NCI-H510A (cell line): ENCODE measurements at regions not wholly inside any gene's neighbourhood (a gene's known extent, or its start where the extent isn't known, plus 50 kb on each side); places are given as distances from the start of the nearest gene placed in this dataset.

ENCODE experiments used
- DNase-seq: peaks from one replicate; lab custom pipeline; 2025; lab: John Stamatoyannopoulos, UW

DNA sequence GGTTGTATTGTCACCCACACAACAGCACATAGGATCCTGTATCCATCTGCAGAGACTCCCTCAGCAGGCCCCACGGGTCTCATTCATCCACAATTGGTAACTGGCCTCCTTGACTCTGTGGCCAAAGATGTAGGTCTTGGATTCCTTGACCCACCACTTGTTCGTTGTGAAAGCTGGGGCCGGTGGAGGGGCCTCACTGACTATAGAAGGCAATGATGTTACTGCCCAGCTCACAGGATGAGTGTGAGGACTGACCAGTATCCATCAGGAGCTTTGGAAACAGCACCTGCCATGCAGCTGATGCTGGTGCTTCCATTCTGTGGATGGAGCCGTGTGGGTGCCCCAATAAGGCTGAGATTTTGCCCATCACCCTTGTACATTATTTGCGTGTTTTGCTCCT is 615.7 kb downstream of the BRD1 start:
- DNase-seq, result no peak

DNA sequence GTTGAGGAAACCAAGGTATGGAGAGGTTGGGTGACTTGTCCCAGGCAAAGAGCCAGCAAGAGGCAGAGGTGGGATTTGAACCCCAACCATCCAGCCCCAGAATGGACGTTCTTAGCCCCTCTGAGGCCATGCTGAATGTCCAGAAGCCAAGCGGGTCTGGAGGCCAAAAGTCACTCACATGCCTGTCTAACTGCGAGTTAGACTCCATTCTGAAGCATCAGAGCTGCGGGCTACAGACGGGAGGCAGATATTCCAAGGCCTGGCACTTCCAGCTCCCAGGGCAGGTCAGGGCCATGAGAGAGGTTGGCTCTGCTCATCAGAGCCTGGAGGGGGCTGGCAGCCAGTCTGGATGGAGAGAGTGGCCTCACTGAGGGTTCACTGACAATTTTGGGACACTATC is 616.5 kb downstream of the BRD1 start:
- DNase-seq, result no peak

DNA sequence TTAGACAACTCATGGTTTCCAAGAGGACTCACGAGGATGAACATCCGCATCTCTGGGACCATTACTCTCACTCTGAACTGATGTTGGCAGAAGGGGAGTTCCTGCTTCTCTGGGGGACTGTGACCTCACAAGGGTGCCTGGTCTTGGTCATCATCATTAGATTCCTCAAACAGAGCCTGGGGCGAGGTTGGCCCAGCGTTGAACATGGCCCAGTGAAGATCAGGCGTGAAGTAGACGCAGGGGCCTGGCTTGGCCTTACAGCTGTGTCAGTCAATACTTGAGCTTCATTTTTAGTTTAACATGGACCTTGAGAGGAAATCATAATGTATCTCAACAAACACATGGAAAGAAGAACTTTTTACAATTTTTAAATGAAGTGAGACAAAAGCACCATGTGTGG is 617.1 kb downstream of the BRD1 start:
- no peak for DNase-seq

GRCh38 chr22:49209452-49210195 is 618.0 kb downstream of the BRD1 start:
- peak; percentile 79 for DNase-seq

GRCh38 chr22:49208768-49209252 is 618.9 kb downstream of the BRD1 start:
- DNase-seq, result no peak

- no peak for DNase-seq
Observed at GRCh38 chr22:49208004-49208402, 619.7 kb downstream of the BRD1 start.

GRCh38 chr22:49207008-49208003 is 620.4 kb downstream of the BRD1 start:
- DNase-seq, result no peak

DNA sequence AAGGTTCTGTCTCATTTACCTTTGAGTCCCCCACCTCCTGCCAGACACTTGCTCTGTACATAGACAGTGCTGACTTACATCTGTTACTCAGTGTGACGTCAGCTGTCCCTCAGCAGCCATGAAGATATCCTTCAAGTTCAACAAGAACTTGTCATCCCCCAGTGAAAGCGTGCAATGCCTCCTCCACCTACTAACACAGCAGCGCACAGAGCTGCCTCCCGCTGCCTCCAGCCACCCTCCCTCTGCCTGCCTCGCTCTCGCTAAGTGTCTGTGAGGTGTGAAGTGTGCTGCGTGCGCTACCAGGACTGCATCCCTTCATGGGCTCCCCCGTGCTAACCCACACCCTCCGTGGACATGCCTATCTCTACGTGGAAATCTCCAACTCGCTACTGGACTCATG is 621.4 kb downstream of the BRD1 start:
- DNase-seq, result no peak

DNA sequence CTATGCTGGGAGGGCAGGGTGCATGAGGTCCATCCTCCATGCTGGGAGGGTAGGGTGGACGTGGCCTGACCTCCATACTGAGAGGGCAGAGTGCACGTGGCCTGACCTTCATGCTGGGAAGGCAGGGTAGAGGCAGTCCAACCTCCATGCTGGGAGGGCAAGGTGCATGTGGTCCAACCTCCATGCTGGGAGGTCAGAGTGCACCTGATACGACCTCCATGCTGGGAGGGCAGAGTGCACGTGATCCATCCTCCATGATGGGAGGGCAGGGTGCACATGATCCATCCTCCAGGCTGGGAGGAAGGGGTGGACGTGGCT is 622.2 kb downstream of the BRD1 start:
- DNase-seq, result no peak

DNA sequence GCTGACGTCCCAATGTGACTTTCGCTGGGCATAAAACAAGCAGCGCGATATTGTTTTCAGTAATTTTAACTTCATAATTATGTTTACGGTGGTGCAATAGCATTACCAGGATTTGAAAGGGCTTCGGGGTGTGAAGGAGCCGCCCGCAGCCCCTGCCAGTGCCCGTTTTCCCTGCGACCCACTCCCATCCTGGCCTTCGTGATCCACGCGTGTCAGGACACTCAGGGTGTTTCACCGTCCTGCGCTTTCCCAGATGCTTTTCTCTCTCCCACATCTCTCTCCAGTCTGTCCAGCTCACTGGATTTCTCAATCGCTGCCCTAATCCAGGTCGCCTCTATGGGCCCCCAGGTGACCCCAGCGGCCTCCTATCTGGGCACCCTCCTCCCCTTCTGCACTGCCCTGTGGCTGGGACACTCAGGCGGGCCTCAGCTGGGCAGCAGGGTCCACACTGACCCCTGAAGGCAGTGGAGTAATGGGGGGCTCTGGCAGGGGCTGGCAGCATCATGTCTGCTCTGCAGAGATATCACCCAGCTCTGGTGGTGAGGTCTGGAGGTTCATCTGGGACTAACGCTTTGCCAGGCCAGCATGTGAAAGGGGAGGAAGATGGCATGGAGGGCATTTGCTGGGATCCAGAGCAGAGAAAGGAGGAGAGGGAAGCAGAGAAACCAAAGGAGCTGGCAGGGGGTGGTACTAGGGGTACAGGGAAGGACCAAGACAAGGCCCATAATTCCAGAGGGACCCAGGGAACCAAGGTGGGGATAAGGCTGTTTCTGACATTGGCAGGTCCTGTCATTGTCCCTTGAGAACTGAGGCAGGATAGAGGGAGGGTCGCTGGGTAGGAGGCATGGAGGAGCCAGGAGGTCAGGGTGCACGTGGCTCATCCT is 622.8 kb downstream of the BRD1 start:
- no peak for DNase-seq

GRCh38 chr22:49203859-49204598 is 623.6 kb downstream of the BRD1 start:
- no peak for DNase-seq

DNA sequence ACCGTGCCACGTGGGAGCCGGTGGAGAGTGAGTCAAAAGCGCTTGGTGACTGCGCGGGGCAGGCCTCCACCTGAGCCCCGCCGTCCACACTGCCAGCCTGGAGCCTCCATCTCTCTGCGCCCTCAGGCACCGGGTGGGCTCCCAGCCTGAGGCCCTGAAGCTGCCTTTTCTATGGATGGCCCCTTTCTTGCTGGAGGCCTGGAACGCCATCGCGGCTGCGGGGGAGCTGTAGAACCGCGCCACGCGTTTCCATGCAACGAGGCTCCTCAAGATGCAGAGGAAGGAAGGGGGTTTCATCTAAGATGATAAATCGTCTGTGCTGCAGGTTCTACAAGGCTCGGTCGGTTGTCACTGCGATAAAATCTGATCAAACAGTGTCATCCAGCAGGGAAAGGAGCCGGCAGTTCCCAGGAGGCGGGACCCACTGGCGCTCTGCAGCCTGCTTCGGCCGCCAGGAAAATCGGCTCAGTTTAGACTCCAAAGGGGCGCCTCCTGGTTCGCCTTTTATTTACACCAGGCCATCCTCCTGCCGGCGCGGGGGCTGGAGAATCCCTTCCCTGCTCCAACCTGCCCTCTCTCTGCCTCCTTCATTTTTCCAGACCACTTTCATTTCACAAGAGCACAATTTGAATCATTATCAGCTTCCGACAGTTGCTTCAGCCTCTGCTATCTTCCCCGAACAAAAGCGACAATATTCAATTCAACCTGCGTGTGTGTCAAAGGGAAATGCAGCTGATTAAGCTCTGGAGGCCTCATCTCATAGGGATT is 624.4 kb downstream of the BRD1 start:
- DNase-seq, result no peak

DNA sequence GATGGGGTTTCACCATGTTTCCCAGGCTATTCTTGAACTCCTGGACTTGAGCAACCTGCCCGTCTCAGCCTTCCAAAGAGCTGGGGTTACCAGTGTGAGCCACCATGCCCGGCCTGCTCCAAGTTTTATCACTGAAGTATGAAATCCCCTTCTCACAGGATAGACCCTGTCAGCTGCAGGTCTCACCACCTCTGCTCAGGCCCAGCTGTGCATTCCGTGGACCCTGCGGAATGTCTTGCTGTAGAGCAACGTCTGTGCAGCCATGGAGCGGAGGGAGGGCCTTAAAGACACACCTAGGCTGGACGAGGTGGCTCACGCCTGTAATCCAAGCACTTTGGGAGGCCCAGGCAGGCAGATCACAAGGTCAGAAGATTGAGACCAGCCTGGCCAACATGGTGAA is 625.4 kb downstream of the BRD1 start:
- no peak for DNase-seq

DNA sequence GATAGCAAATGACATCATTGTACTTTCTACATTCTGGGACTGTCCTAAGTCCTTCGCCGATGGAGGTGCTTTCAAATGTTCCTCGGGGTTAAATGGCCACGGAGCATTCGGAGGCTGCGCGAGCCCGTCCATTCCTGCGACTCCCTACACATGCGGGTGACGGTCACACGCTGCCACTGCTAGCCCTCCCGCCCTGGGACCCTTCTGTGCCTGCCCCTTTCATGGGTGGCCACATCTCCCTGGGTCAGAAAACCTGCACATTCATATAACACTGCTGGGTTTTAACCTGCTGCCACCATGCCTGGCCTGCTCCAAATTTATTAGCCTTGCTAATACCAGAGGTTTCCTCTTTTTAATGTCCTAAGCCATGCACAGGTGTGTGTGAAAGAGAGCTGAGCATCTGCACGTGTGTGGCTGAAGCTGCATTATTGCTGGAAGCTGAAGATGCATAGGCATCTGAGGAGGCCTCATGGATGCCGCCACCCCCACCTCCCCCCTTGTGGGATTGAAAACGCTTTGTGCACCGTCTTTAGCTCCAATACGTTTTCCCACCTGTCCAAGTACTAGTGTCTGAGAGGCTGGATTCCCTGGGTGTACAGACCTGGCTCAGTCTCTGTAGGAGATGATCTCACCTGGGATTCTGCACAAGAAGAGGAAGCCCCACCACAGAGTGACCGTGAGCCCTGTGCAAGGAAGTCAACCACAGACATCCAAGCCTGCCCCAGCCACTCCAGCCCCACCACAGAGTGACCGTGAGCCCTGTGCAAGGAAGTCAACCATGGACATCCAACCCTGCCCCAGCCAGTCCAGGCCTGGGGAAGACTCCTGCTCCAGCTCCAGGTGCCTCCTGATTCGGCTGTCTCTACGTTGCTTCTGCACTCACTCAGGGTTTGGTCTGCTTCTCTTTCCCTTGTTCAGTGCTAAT is 626.4 kb downstream of the BRD1 start:
- no peak for DNase-seq

GRCh38 chr22:49199224-49199623 is 628.4 kb downstream of the BRD1 start:
- no peak for DNase-seq

GRCh38 chr22:49198705-49199084 is 629.0 kb downstream of the BRD1 start:
- no peak for DNase-seq

- DNase-seq, result no peak
Observed at GRCh38 chr22:49197986-49198704, 629.5 kb downstream of the BRD1 start.

- peak; percentile 15 for DNase-seq
Observed at GRCh38 chr22:49197505-49197904, 630.2 kb downstream of the BRD1 start.

GRCh38 chr22:49196046-49196511 is 631.6 kb downstream of the BRD1 start:
- DNase-seq, result no peak
